IMR-90 (cell line): ENCODE measurements at regions not wholly inside any gene's neighbourhood (a gene's known extent, or its start where the extent isn't known, plus 50 kb on each side); places are given as distances from the start of the nearest gene placed in this dataset.

Experiments used
- BHLHE40 ChIP-seq: fragments of 150-350 bp; IDR thresholded peaks from 2 replicates; pipeline ENCODE4 v1.6.1; 2016; ENCODE audit warnings: mild to moderate bottlenecking, low read depth, low read length
- CTCF ChIP-seq: conservative IDR thresholded peaks from 2 replicates; pipeline ENCODE4 v1.5.1; 2012; ENCODE audit warnings: mild to moderate bottlenecking, low read depth, low read length, improper control_type of control experiment
- POLR2A ChIP-seq: IDR thresholded peaks from 2 replicates; pipeline ENCODE4 v1.6.1; 2012; ENCODE audit warnings: mild to moderate bottlenecking, low read depth, low read length

DNA sequence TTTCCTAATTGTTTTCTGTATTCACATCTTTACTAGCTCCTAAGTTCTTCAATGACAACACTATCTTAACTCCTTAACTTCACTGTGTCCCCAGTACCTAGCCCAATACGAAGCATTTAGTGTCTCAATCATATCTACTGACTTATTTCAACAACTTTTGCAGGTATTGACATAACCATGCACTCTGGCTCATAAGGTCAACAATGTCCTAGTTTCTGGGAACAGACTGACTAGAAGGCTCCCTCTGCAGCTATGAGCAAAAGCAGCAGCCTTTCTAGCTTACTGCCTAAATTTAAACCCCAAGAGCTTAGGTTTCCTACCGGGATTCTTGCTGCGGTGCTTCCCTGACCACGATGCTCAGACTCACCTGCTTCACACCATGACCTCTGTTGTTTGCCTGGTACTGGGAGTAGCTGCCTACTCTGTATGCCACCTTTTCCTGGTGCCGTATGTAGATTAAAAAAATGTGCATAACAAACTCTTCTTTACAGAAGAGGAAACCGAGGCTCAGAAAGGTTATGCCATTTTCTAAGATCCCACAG lies 767.7 kb downstream of the TUSC7 start:
- TF ChIP-seq POLR2A (no peak), CTCF (no peak), BHLHE40 (no peak)
